ENCODE measurements at regions not wholly inside any gene's neighbourhood (a gene's known extent, or its start where the extent isn't known, plus 50 kb on each side); places are given as distances from the start of the nearest gene placed in this dataset.
"Not testable (repeated sequence)": the region's sequence is repeated elsewhere in the genome, so short reads cannot be mapped to it uniquely, and the experiment has no call there.

GRCh38 chr10:53675177-53675576 lies 902.6 kb upstream of the MBL2 start:
- DNase-seq = no peak
- TF ChIP-seq, protein P1, sequence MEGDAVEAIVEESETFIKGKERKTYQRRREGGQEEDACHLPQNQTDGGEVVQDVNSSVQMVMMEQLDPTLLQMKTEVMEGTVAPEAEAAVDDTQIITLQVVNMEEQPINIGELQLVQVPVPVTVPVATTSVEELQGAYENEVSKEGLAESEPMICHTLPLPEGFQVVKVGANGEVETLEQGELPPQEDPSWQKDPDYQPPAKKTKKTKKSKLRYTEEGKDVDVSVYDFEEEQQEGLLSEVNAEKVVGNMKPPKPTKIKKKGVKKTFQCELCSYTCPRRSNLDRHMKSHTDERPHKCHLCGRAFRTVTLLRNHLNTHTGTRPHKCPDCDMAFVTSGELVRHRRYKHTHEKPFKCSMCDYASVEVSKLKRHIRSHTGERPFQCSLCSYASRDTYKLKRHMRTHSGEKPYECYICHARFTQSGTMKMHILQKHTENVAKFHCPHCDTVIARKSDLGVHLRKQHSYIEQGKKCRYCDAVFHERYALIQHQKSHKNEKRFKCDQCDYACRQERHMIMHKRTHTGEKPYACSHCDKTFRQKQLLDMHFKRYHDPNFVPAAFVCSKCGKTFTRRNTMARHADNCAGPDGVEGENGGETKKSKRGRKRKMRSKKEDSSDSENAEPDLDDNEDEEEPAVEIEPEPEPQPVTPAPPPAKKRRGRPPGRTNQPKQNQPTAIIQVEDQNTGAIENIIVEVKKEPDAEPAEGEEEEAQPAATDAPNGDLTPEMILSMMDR (IDR thresholded peaks at IDR 0.05) = no peak
- no peak for TF ChIP-seq POLR2A (IDR thresholded peaks at IDR 0.05)
- intact Hi-C loops (cut with DNase I) = no loop called here
- H3K27me3 ChIP-seq = peaks cover 0 to 4% (median 0%) of the 10 kb centered on the region in 9 donors
- no peaks in the 10 kb centered on the region for H3K4me1 ChIP-seq
- H3K4me3 ChIP-seq = no peak overlapping the region
- no peak for ATAC-seq
- WGBS, 4 donors = 46 to 95% (median 51%) methylated on average over 1 of the region's 1 CpG
- H3K9me3 ChIP-seq = peaks cover 0 to 9% (median 0%) of the 10 kb centered on the region in 12 donors
- no peak overlapping the region for H3K27ac ChIP-seq
- H3K36me3 ChIP-seq = no peaks in the 10 kb centered on the region

DNA sequence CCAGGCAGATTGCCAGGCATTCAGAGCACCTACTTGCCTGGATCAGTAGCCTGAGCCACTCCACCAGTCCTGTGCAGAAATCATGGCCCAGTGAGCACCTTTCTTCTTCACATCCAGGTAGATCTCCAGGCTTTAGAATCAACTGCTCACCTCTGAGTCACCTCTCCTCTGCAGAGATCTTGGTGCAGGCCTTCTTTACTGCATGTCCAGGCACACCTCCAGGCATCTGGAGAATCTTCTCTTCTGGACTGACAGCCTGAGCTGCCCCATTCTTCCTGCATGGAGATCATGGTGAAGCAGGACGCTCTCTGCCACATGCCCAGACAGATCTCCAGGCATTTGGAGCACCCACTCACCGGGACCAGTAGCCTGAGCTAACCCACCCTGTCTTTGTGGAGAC lies 894.5 kb upstream of the MBL2 start:
- 92 to 100% (median 97%) methylated on average over 2 of the region's 2 CpGs for WGBS, 4 donors
- intact Hi-C loops (cut with DNase I) = no loop called here
- Histone ChIP-seq H3K9me3 (peaks cover 0 to 25% (median 7%) of the 10 kb centered on the region in 12 donors), H3K27ac (no peak overlapping the region), H3K4me3 (no peak overlapping the region), H3K36me3 (no peaks in the 10 kb centered on the region), H3K4me1 (peaks cover 0 to 4% (median 0%) of the 10 kb centered on the region in 12 donors), H3K27me3 (peaks cover 0 to 4% (median 0%) of the 10 kb centered on the region in 9 donors)
- ATAC-seq = no peak
- no peak for TF ChIP-seq POLR2A (IDR thresholded peaks at IDR 0.05)
- TF ChIP-seq, protein P1 (IDR thresholded peaks at IDR 0.05) = no peak
- DNase-seq = no peak

DNA sequence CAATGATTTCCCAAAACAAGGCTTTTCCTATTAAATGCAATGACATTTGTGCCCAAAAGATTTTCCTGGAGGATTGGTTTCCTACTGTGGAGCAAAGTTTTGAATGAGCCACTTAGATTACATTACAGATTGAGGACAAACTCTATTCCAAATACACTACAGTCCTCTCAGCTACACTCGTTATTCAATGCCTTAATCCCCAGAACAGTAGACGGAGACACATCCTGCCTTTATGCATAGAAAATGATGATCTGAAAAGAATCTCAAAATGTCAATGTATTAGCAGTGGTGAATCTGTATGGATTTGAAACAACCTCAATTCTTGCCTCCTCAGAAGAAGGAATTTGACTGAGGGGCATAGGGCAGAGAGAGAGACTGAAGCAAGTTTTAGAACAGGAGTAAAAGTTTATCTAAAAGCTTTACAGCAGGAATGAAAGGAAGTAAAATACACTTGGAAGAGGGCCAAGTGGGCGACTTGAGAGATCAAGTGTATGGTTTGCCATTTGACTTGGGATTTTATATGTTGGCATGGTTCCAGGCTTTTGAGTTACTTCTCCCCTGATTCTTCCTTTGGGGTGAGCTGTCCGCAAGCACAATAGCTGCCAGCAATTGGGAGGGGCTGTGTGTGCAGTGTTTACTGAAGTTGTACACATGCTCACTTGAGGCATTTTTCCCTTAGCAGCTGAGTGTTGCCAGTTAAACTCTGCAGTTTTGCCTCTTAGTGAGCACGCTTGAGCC lies 891.9 kb upstream of the MBL2 start:
- H3K36me3 ChIP-seq = no peaks in the 10 kb centered on the region
- no peak overlapping the region for H3K4me3 ChIP-seq
- 25 to 32% (median 28%) methylated on average over 5 of the region's 5 CpGs for WGBS, 4 donors
- H3K9me3 ChIP-seq = peaks cover 0 to 14% (median under 1%) of the 10 kb centered on the region in 12 donors
- H3K4me1 ChIP-seq = peaks cover 0 to 4% (median 0%) of the 10 kb centered on the region in 12 donors
- ATAC-seq (no peak), DNase-seq (no peak)
- intact Hi-C loops (cut with DNase I) = no loop called here
- no peak overlapping the region for H3K27ac ChIP-seq
- no peaks in the 10 kb centered on the region for H3K27me3 ChIP-seq
- no peak for TF ChIP-seq POLR2A (IDR thresholded peaks at IDR 0.05)

DNA sequence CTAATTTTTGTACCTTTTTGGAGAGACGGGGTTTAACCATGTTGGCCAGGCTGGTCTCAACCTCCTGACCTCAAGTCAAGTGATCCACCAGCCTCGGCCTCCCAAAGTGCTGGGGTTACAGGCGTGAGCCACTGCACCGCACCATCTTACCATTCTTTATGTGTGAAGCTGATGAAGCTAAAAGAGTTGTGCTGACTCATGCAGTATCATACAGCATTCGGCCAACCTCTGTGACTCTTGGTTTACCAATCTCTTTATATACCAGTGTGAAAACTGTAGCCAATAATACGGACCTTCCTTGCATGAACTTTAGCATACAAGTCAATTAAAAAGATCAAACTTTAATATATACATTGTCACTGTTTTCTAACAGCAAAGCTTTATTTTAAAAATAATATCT lies 878.2 kb upstream of the MBL2 start:
- Histone ChIP-seq H3K4me1 (no peaks in the 10 kb centered on the region), H3K27ac (no peak overlapping the region), H3K27me3 (no peaks in the 10 kb centered on the region), H3K4me3 (no peak overlapping the region), H3K36me3 (no peaks in the 10 kb centered on the region), H3K9me3 (peaks cover 0 to 3% (median 0%) of the 10 kb centered on the region in 12 donors)
- 89 to 96% (median 95%) methylated on average over 6 of the region's 6 CpGs for WGBS, 4 donors
- no peak for DNase-seq
- TF ChIP-seq, protein P1 (IDR thresholded peaks at IDR 0.05) = no peak
- no peak for TF ChIP-seq POLR2A (IDR thresholded peaks at IDR 0.05)
- no peak for ATAC-seq
- intact Hi-C loops (cut with DNase I) = no loop called here

DNA sequence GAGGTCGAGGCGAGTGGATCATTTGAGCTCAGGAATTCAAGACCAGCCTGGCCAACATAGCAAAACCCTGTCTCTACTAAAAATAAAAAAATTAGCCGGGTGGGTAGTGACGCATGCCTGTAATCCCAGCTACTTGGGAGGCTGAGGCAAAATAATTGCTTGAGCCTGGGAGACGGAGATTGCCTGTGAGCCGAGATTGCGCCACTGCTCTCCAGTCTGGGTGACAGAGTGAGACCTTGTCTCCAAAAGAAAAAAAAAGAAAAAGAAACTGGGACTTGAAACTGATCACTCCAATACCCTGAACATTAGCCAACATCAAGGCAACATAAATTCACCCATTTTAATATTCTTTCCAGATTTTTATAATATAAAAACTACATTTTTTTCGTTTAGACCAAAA lies 874.6 kb upstream of the MBL2 start:
- ATAC-seq; intact Hi-C loops (cut with DNase I); H3K27ac ChIP-seq; DNase-seq; H3K4me3 ChIP-seq; H3K36me3 ChIP-seq; H3K4me1 ChIP-seq; H3K27me3 ChIP-seq; H3K9me3 ChIP-seq: not testable (repeated sequence)
- WGBS, 4 donors = 75 to 83% (median 80%) methylated on average over 8 of the region's 8 CpGs

Data from heart left ventricle (tissue), 16 donors.